Epithelial cell of esophagus (primary cell): ENCODE measurements at regions not wholly inside any gene's neighbourhood (a gene's known extent, or its start where the extent isn't known, plus 50 kb on each side); places are given as distances from the start of the nearest gene placed in this dataset.

Experiments used
- DNase-seq: peaks from one replicate; pipeline ENCODE4 v3.0.0; 2010; ENCODE audit warnings: low read depth
- H3K4me3 ChIP-seq: 2 replicates; pipeline ENCODE4 v1.5.1; 2011; ENCODE audit warnings: mild to moderate bottlenecking, low read length, control low read depth
- TF ChIP-seq, protein P1 (sequence below): IDR thresholded peaks from 2 replicates; pipeline ENCODE4 v1.5.1; 2011; ENCODE audit warnings: low read depth, mild to moderate bottlenecking, low read length, control low read depth, inconsistent platforms; ENCODE audit not compliant: insufficient read depth; ENCODE audit errors: missing control alignments

GRCh38 chr4:66266035-66266434 lies 595.7 kb upstream of the EPHA5 start:
- H3K4me3 ChIP-seq = no peak overlapping the region
- TF ChIP-seq, protein P1, sequence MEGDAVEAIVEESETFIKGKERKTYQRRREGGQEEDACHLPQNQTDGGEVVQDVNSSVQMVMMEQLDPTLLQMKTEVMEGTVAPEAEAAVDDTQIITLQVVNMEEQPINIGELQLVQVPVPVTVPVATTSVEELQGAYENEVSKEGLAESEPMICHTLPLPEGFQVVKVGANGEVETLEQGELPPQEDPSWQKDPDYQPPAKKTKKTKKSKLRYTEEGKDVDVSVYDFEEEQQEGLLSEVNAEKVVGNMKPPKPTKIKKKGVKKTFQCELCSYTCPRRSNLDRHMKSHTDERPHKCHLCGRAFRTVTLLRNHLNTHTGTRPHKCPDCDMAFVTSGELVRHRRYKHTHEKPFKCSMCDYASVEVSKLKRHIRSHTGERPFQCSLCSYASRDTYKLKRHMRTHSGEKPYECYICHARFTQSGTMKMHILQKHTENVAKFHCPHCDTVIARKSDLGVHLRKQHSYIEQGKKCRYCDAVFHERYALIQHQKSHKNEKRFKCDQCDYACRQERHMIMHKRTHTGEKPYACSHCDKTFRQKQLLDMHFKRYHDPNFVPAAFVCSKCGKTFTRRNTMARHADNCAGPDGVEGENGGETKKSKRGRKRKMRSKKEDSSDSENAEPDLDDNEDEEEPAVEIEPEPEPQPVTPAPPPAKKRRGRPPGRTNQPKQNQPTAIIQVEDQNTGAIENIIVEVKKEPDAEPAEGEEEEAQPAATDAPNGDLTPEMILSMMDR = no peak
- no peak for DNase-seq

GRCh38 chr4:66252291-66252690 lies 582.0 kb upstream of the EPHA5 start:
- peak; percentile 3 for DNase-seq
- TF ChIP-seq, protein P1 = peak; percentile 26
- no peak overlapping the region for H3K4me3 ChIP-seq

DNA sequence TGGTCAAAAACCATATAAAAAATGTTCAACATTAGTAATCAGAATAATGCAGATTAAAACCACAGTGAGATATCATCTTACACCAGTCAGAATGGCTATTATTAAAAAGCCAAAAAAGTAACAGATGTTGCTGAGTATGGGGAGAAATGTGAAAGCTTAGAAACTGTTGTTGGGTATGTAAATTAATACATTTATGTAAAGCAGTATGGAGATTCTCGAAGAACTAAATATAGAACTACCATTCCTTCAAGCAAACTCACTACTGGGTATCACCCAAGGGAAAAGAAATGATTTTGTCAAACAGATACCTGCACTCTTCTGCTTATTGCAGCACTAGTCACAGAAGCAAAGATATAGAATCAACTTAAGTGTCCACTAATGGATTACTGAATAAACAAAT lies 576.4 kb upstream of the EPHA5 start:
- TF ChIP-seq, protein P1 = no peak
- no peak overlapping the region for H3K4me3 ChIP-seq
- DNase-seq = no peak

GRCh38 chr4:66235876-66236275 lies 565.6 kb upstream of the EPHA5 start:
- H3K4me3 ChIP-seq = no peak overlapping the region
- DNase-seq = no peak
- TF ChIP-seq, protein P1 = no peak

DNA sequence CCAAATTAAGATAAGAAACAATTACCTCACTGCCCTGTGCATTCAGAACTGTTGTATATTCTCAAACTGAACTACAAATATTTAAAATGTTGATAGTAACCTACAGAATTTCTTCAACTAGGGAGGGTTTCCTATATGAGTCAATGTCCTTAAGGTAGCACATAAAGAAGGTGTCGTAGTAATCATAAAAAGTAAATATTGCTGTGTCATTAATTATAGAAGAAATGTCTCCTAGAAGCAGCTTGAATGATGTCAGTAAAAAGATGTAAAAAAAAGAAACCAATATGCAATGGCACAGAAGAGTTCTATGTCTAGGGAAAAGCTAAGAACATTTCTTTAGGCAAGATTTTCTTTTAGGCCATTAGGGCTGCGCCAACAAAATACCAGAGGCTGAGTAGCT lies 559.6 kb upstream of the EPHA5 start:
- DNase-seq = no peak
- TF ChIP-seq, protein P1 = no peak
- H3K4me3 ChIP-seq = no peak overlapping the region

- TF ChIP-seq, protein P1 = no peak
- no peak for DNase-seq
- H3K4me3 ChIP-seq = no peak overlapping the region
Measured at GRCh38 chr4:66225539-66225938, 555.2 kb upstream of the EPHA5 start.

DNA sequence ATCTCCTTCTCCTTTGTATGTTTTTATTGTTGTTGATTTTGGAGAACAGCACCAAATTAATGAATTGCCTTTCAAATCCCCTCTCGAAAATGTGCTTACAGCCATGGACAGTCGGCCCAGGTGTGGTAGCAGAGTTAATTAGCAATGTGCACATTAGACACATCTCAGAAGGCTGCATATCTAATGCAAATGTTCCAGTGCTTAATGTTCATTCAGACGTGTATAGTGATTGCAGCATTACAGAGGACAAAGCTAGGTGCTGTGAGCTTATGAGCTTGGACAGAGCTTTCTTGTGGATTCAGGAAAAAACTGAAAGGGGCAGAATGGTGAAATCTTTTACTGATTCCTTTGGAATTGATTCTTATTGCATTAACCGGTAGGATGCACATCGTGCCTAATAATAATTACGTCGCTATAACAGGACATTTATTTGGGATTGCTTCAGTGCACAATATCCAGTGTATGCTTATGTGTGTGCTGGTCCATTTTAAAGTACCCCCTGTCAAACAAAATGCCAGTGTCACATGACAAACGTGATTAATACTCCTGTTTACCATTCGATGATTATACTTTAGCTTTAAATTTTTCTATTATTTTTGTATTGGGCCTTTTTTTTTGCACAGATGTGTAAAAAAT lies 552.9 kb upstream of the EPHA5 start:
- TF ChIP-seq, protein P1 = no peak
- DNase-seq = no peak
- no peak overlapping the region for H3K4me3 ChIP-seq
